Astrocyte (in vitro differentiated cells and primary cell): ENCODE measurements at regions not wholly inside any gene's neighbourhood (a gene's known extent, or its start where the extent isn't known, plus 50 kb on each side); places are given as distances from the start of the nearest gene placed in this dataset.

ENCODE experiments used
- DNase-seq: peaks from one replicate; pipeline ENCODE4 v3.0.0-alpha.2; 2010; ENCODE audit warnings: low read depth
- FAIRE-seq: peaks from 2 replicates; lab custom pipeline; 2011; peaks lifted over from hg19 to GRCh38; lab: Jason Lieb, UNC
- H2AFZ ChIP-seq: 2 replicates; pipeline ENCODE4 v1.6.0; 2012; ENCODE audit warnings: low read depth, low read length, inconsistent platforms
- H3K27ac ChIP-seq: 2 replicates; pipeline ENCODE4 v1.5.1; 2011; ENCODE audit warnings: low read depth, low read length, inconsistent platforms
- H3K27me3 ChIP-seq: 2 replicates; pipeline ENCODE4 v1.6.0; 2011; ENCODE audit warnings: low read length, inconsistent platforms; ENCODE audit not compliant: insufficient read depth
- H3K36me3 ChIP-seq: 2 replicates; pipeline ENCODE4 v1.5.1; 2011; ENCODE audit warnings: low read length, inconsistent platforms; ENCODE audit not compliant: insufficient read depth
- H3K4me1 ChIP-seq: 2 replicates; pipeline ENCODE4 v1.5.1; 2011; ENCODE audit warnings: low read length, inconsistent platforms; ENCODE audit not compliant: insufficient read depth
- H3K4me2 ChIP-seq: 2 replicates; pipeline ENCODE4 v1.6.0; 2012; ENCODE audit warnings: low read length, inconsistent platforms
- H3K4me3 ChIP-seq: 2 replicates; pipeline ENCODE4 v1.5.1; 2011; ENCODE audit warnings: low read depth, mild to moderate bottlenecking, low read length, inconsistent platforms; ENCODE audit not compliant: insufficient read depth
- H3K79me2 ChIP-seq: 2 replicates; pipeline ENCODE4 v1.6.0; 2012; ENCODE audit warnings: mild to moderate bottlenecking, low read length, inconsistent platforms; ENCODE audit not compliant: insufficient read depth
- H3K9ac ChIP-seq: 2 replicates; pipeline ENCODE4 v1.6.0; 2012; ENCODE audit warnings: mild to moderate bottlenecking, low read length, inconsistent platforms
- H3K9me3 ChIP-seq: 2 replicates; pipeline ENCODE4 v1.5.1; 2012; ENCODE audit warnings: low read depth, mild to moderate bottlenecking, low read length, inconsistent platforms; ENCODE audit not compliant: insufficient read depth
- H4K20me1 ChIP-seq: 2 replicates; pipeline ENCODE4 v1.6.0; 2012; ENCODE audit warnings: low read length, inconsistent platforms; ENCODE audit not compliant: insufficient read depth
- H3K27ac Mint-ChIP-seq: one replicate; pipeline ENCODE4 v1.8.0; 2021; ENCODE audit warnings: mild to moderate bottlenecking, mixed read lengths; ENCODE audit not compliant: unreplicated experiment
- H3K27me3 Mint-ChIP-seq: one replicate; pipeline ENCODE4 v1.8.0; 2021; ENCODE audit warnings: low read depth, mixed read lengths; ENCODE audit not compliant: unreplicated experiment
- H3K36me3 Mint-ChIP-seq: one replicate; pipeline ENCODE4 v1.8.0; 2021; ENCODE audit warnings: low read depth, mixed read lengths; ENCODE audit not compliant: unreplicated experiment
- H3K4me1 Mint-ChIP-seq: one replicate; pipeline ENCODE4 v1.8.0; 2021; ENCODE audit warnings: low read depth, mixed read lengths; ENCODE audit not compliant: unreplicated experiment
- H3K4me3 Mint-ChIP-seq: one replicate; pipeline ENCODE4 v1.8.0; 2021; ENCODE audit warnings: mild to moderate bottlenecking, moderate library complexity, mixed read lengths; ENCODE audit not compliant: unreplicated experiment
- H3K9me3 Mint-ChIP-seq: one replicate; pipeline ENCODE4 v1.8.0; 2021; ENCODE audit warnings: mild to moderate bottlenecking, mixed read lengths; ENCODE audit not compliant: unreplicated experiment
- CTCF ChIP-seq: IDR thresholded peaks from 2 replicates; pipeline ENCODE4 v1.5.1; 2011; ENCODE audit warnings: low read depth, mild to moderate bottlenecking, inconsistent platforms, low read length, moderate library complexity; ENCODE audit not compliant: insufficient read depth
- EZH2 ChIP-seq: IDR thresholded peaks from 2 replicates; pipeline ENCODE4 v1.6.1; 2012; ENCODE audit warnings: mild to moderate bottlenecking, low read length, inconsistent platforms; ENCODE audit not compliant: insufficient read depth

- H4K20me1 ChIP-seq = no peaks in the 10 kb centered on the region
- no peaks in the 10 kb centered on the region for H3K9me3 ChIP-seq
- H3K36me3 Mint-ChIP-seq = peaks cover 8% of the 10 kb centered on the region
- H2AFZ ChIP-seq = no peak overlapping the region
- H3K27me3 ChIP-seq = no peaks in the 10 kb centered on the region
- TF ChIP-seq CTCF = no peak
- TF ChIP-seq EZH2 = no peak
- no peak for DNase-seq
- H3K27me3 Mint-ChIP-seq = no peaks in the 10 kb centered on the region
- no peak overlapping the region for H3K27ac ChIP-seq
- no peaks in the 10 kb centered on the region for H3K9me3 Mint-ChIP-seq
- H3K4me1 Mint-ChIP-seq = peaks cover 9% of the 10 kb centered on the region
- H3K4me1 ChIP-seq = no peaks in the 10 kb centered on the region
- no peaks in the 10 kb centered on the region for H3K79me2 ChIP-seq
- H3K27ac Mint-ChIP-seq = no peak overlapping the region
- no peaks in the 10 kb centered on the region for H3K36me3 ChIP-seq
- H3K9ac ChIP-seq = no peak overlapping the region
- H3K4me3 Mint-ChIP-seq = no peak overlapping the region
- no peak for FAIRE-seq
- no peak overlapping the region for H3K4me2 ChIP-seq
- no peak overlapping the region for H3K4me3 ChIP-seq
Measured at GRCh38 chr5:94027145-94027544, 285.7 kb upstream of the POU5F2 start.

GRCh38 chr5:94025788-94026473 lies 284.5 kb upstream of the POU5F2 start:
- peaks cover 8% of the 10 kb centered on the region for H3K4me1 ChIP-seq
- no peaks in the 10 kb centered on the region for H3K79me2 ChIP-seq
- H3K4me2 ChIP-seq = no peak overlapping the region
- Mint-ChIP-seq H3K4me1 (peaks cover 13% of the 10 kb centered on the region), H3K36me3 (peaks cover 8% of the 10 kb centered on the region), H3K9me3 (no peaks in the 10 kb centered on the region), H3K4me3 (no peak overlapping the region), H3K27ac (no peak overlapping the region), H3K27me3 (no peaks in the 10 kb centered on the region)
- TF ChIP-seq EZH2 = no peak
- no peak for TF ChIP-seq CTCF
- FAIRE-seq = no peak
- H4K20me1 ChIP-seq = no peaks in the 10 kb centered on the region
- no peak overlapping the region for H3K27ac ChIP-seq
- H3K4me3 ChIP-seq = no peak overlapping the region
- H2AFZ ChIP-seq = no peak overlapping the region
- H3K9ac ChIP-seq = no peak overlapping the region
- H3K9me3 ChIP-seq = no peaks in the 10 kb centered on the region
- no peaks in the 10 kb centered on the region for H3K36me3 ChIP-seq
- H3K27me3 ChIP-seq = no peaks in the 10 kb centered on the region
- DNase-seq = no peak

GRCh38 chr5:94024620-94025019 lies 283.2 kb upstream of the POU5F2 start:
- H3K9me3 Mint-ChIP-seq = no peaks in the 10 kb centered on the region
- Histone ChIP-seq H3K9ac (no peak overlapping the region), H3K79me2 (no peaks in the 10 kb centered on the region), H3K4me2 (no peak overlapping the region), H2AFZ (no peak overlapping the region), H3K27me3 (no peaks in the 10 kb centered on the region), H4K20me1 (no peaks in the 10 kb centered on the region), H3K36me3 (no peaks in the 10 kb centered on the region), H3K4me1 (peaks cover 8% of the 10 kb centered on the region), H3K9me3 (no peaks in the 10 kb centered on the region), H3K4me3 (no peak overlapping the region), H3K27ac (no peak overlapping the region)
- no peak for TF ChIP-seq EZH2
- TF ChIP-seq CTCF = no peak
- peaks cover 13% of the 10 kb centered on the region for H3K4me1 Mint-ChIP-seq
- H3K27me3 Mint-ChIP-seq = no peaks in the 10 kb centered on the region
- H3K27ac Mint-ChIP-seq = no peak overlapping the region
- H3K4me3 Mint-ChIP-seq = no peak overlapping the region
- H3K36me3 Mint-ChIP-seq = peaks cover 2% of the 10 kb centered on the region
- DNase-seq (no peak), FAIRE-seq (no peak)
